K562 (cell line): ENCODE measurements at regions not wholly inside any gene's neighbourhood (a gene's known extent, or its start where the extent isn't known, plus 50 kb on each side); places are given as distances from the start of the nearest gene placed in this dataset.

Experiments used
- ATAC-seq: fragments of 200-7000 bp; cut with Tn5 transposase; 3 replicates; pipeline ENCODE4 v1.9.1; 2020; ENCODE audit warnings: moderate library complexity
- BruUV-seq: library from RNA; stranded (reverse); fragments of 400-500 nt; replicated peaks from 2 replicates; lab custom pipeline; 2021; lab: Mats Ljungman, UMichigan
- CTCF ChIA-PET: fragments of 300-600 bp; formaldehyde crosslinking; extraction: SDS; loops from one replicate; lab custom pipeline; 2021; ENCODE audit warnings: low intra/inter-chr PET ratio; lab: Yijun Ruan, JAX
- POLR2A ChIA-PET: fragments of 300-600, 350-650 bp; sonication (Branson Sonifier 250); formaldehyde crosslinking; extraction: SDS; loops from one replicate; lab custom pipeline; 2021; ENCODE audit warnings: antibody characterized with exemption, inconsistent platforms; lab: Yijun Ruan, JAX
- DNase-seq, 4 experiments: peaks; one replicate each; pipeline versions ENCODE4 v3.0.0 to v3.0.0-alpha.2; 2011 to 2018; ENCODE audit warnings: low spot score in 3 of 4, mixed read lengths in 3 of 4; ENCODE audit errors: extremely low read depth in 1 of 4
- FAIRE-seq: peaks from 2 replicates; lab custom pipeline; 2011; peaks lifted over from hg19 to GRCh38; lab: Jason Lieb, UNC
- H2AFZ ChIP-seq: 2 replicates; pipeline ENCODE4 v1.6.0; 2011; ENCODE audit warnings: low read depth, low read length, control low read depth, inconsistent platforms
- H3K27ac ChIP-seq: fragments of 200-600 bp; 3 replicates; pipeline ENCODE4 v1.8.0; 2011; ENCODE audit warnings: low read depth, mild to moderate bottlenecking, control low read depth, inconsistent platforms, low read length, moderate library complexity, mixed read lengths; ENCODE audit errors: extremely low read depth
- H3K27me3 ChIP-seq, 2 experiments: fragments of 300-600 bp in 1 of 2; 2 replicates in 1 of 2; 3 replicates in 1 of 2; pipeline versions ENCODE4 v1.6.0 to v1.8.0; 2011; ENCODE audit warnings: inconsistent platforms in 2 of 2, low read length in 2 of 2, mild to moderate bottlenecking in 1 of 2, mixed read lengths in 1 of 2, moderate library complexity in 1 of 2; ENCODE audit not compliant: control insufficient read depth in 2 of 2, insufficient read depth in 2 of 2
- H3K36me3 ChIP-seq: fragments of 300-600 bp; 3 replicates; pipeline ENCODE4 v1.8.0; 2011; ENCODE audit warnings: mild to moderate bottlenecking, low read length, inconsistent platforms; ENCODE audit not compliant: control insufficient read depth, insufficient read depth
- H3K4me1 ChIP-seq, 2 experiments: fragments of 200-600 bp in 1 of 2; replicated peaks in 1 of 2; 2 replicates in 1 of 2; 3 replicates in 1 of 2; pipeline versions ENCODE4 v1.5.1 to v1.8.0; 2011; ENCODE audit warnings: inconsistent platforms in 2 of 2, low read length in 2 of 2, mild to moderate bottlenecking in 1 of 2, mixed read lengths in 1 of 2, moderate library complexity in 1 of 2; ENCODE audit not compliant: control insufficient read depth in 2 of 2, insufficient read depth in 2 of 2
- H3K4me2 ChIP-seq: 2 replicates; pipeline ENCODE4 v1.6.1; 2011; ENCODE audit warnings: low read length, control low read depth, inconsistent platforms, mixed read lengths; ENCODE audit not compliant: insufficient read depth
- H3K4me3 ChIP-seq: fragments of 200-600 bp; sonication (generic), shearing (Covaris generic); 2 replicates; pipeline ENCODE4 v1.5.1; 2016; ENCODE audit warnings: control low read depth, inconsistent platforms
- H3K79me2 ChIP-seq: fragments of 200-600 bp; 3 replicates; pipeline ENCODE4 v1.8.0; 2011; ENCODE audit warnings: low read length, inconsistent platforms; ENCODE audit not compliant: control insufficient read depth, insufficient read depth
- H3K9ac ChIP-seq, 2 experiments: 2 replicates each; pipeline versions ENCODE4 v1.6.0 to v1.6.1; 2011; ENCODE audit warnings: low read depth in 2 of 2, low read length in 2 of 2, control low read depth in 1 of 2, inconsistent platforms in 1 of 2, mild to moderate bottlenecking in 1 of 2, mixed read lengths in 1 of 2; ENCODE audit not compliant: insufficient read depth in 1 of 2
- H3K9me1 ChIP-seq: one replicate; pipeline ENCODE4 v1.6.0; 2011; ENCODE audit warnings: inconsistent platforms, mild to moderate bottlenecking, low read length, moderate library complexity; ENCODE audit not compliant: control insufficient read depth, insufficient read depth
- H3K9me3 ChIP-seq: replicated peaks from 2 replicates; pipeline ENCODE4 v1.5.1; 2011; ENCODE audit warnings: low read depth, low read length, inconsistent platforms; ENCODE audit not compliant: control insufficient read depth, insufficient read depth
- H4K20me1 ChIP-seq: replicated peaks from 2 replicates; pipeline ENCODE4 v1.6.1; 2011; ENCODE audit warnings: low read length, inconsistent platforms, mixed read lengths; ENCODE audit not compliant: control insufficient read depth, insufficient read depth
- CAMTA2 ChIP-seq: fragments of 250-450 bp; sonication (Bioruptor Pico); conservative IDR thresholded peaks from 2 replicates; pipeline ENCODE4 v1.5.1; 2022
- DACH1 ChIP-seq: fragments of 450-650 bp; IDR thresholded peaks from 2 replicates; pipeline ENCODE4 v1.6.1; 2018; ENCODE audit not compliant: partially characterized antibody
- FOSL1 ChIP-seq: fragments of 200-800 bp; sonication (Bioruptor generic); conservative IDR thresholded peaks from 2 replicates; pipeline ENCODE4 v1.6.1; 2016; ENCODE audit warnings: missing genetic modification characterization, missing compliant biosample characterization
- GMEB1 ChIP-seq: fragments of 250-450 bp; sonication (Bioruptor Pico); IDR thresholded peaks from 2 replicates; pipeline ENCODE4 v1.4.0; 2020; ENCODE audit warnings: mild to moderate bottlenecking
- MAFK ChIP-seq: IDR thresholded peaks from 2 replicates; pipeline ENCODE4 v1.6.1; 2011; ENCODE audit warnings: low read length, improper control_type of control experiment
- MAX ChIP-seq: sonication (generic); formaldehyde crosslinking; IDR thresholded peaks from 2 replicates; pipeline ENCODE4 v1.9.0; 2022; ENCODE audit warnings: mild to moderate bottlenecking, missing genetic modification reagents
- MECOM ChIP-seq: fragments of 250-450 bp; sonication (Bioruptor Pico); IDR thresholded peaks from 2 replicates; pipeline ENCODE4 v1.8.0; 2022; ENCODE audit warnings: inconsistent platforms
- MYNN ChIP-seq, 2 experiments: sonication (generic); formaldehyde crosslinking in 1 of 2; IDR thresholded peaks; 2 replicates each; pipeline versions ENCODE4 v1.5.0 to v1.6.1; 2016 to 2020; ENCODE audit warnings: antibody characterized with exemption in 1 of 2, missing genetic modification reagents in 1 of 2
- NCOA2 ChIP-seq, 2 experiments: fragments of 450-650 bp; IDR thresholded peaks; 2 replicates each; pipeline ENCODE4 v1.6.1; 2018; ENCODE audit warnings: mild to moderate bottlenecking in 2 of 2, moderate library complexity in 1 of 2; ENCODE audit not compliant: partially characterized antibody in 2 of 2
- NR2F6 ChIP-seq: fragments of 450-650 bp; formaldehyde crosslinking; IDR thresholded peaks from 2 replicates; pipeline ENCODE4 v1.4.0; 2020; ENCODE audit warnings: mild to moderate bottlenecking
- POLR2A ChIP-seq: fragments of 450-650 bp; conservative IDR thresholded peaks from 2 replicates; pipeline ENCODE4 v1.6.1; 2016
- PURB ChIP-seq: sonication (generic); formaldehyde crosslinking; IDR thresholded peaks from 2 replicates; pipeline ENCODE4 v1.9.0; 2021; ENCODE audit warnings: low read depth, mild to moderate bottlenecking, missing genetic modification reagents
- SMARCB1 ChIP-seq: IDR thresholded peaks from 2 replicates; pipeline ENCODE4 v1.6.1; 2011; ENCODE audit warnings: improper control_type of control experiment, low read depth; ENCODE audit not compliant: insufficient read length
- ZKSCAN3 ChIP-seq: fragments of 250-450 bp; sonication (Bioruptor Pico); IDR thresholded peaks from 2 replicates; pipeline ENCODE4 v1.4.0; 2020
- ZNF311 ChIP-seq: fragments of 250-450 bp; sonication (Bioruptor Pico); IDR thresholded peaks from 2 replicates; pipeline ENCODE4 v1.4.0; 2020; ENCODE audit warnings: mild to moderate bottlenecking, moderate library complexity
- whole genome bisulfite sequencing: fragments of 100-300 bp; shearing (Covaris generic); methylation state at CpG from one replicate; pipeline ENCODE4 v1.1.6; 2016; ENCODE audit warnings: low coverage, mixed read lengths; ENCODE audit not compliant: insufficient coverage; ENCODE audit errors: missing lambda C conversion rate; 5-methylcytosine and 5-hydroxymethylcytosine counted together
- in situ Hi-C: fragments of 300-500 bp; cut with MboI; formaldehyde crosslinking; loops from 4 replicates; pipeline ENCODE4 v1.15.0; 2018; ENCODE audit warnings: inconsistent platforms, mixed read lengths
- intact Hi-C: fragments of 100-400 bp; cut with micrococcal nuclease; formaldehyde crosslinking; loops from 2 replicates; pipeline ENCODE4 v1.14.2; 2022

GRCh38 chr5:60243713-60244112 lies 350.2 kb upstream of the PDE4D start:
- intact Hi-C loops: no loop called here
- H4K20me1 ChIP-seq: no peaks in the 10 kb centered on the region
- no peak overlapping the region for H3K27ac ChIP-seq
- FAIRE-seq (no peak), ATAC-seq (no peak), DNase-seq (no peak)
- POLR2A ChIA-PET: no interaction called here
- H3K9ac ChIP-seq: no peak overlapping the region
- H3K9me3 ChIP-seq: no peaks in the 10 kb centered on the region
- H3K4me1 ChIP-seq: no peaks in the 10 kb centered on the region
- H3K4me2 ChIP-seq: no peak overlapping the region
- no TSS peak for BruUV-seq
- H3K79me2 ChIP-seq: no peaks in the 10 kb centered on the region
- no peaks in the 10 kb centered on the region for H3K36me3 ChIP-seq
- no peaks in the 10 kb centered on the region for H3K27me3 ChIP-seq
- no peak overlapping the region for H3K4me3 ChIP-seq
- TF ChIP-seq SMARCB1 (no peak), FOSL1 (tag) (no peak), CAMTA2 (CRISPR knock-in tag) (no peak), MECOM (CRISPR knock-in tag) (no peak), POLR2A (no peak), DACH1 (no peak), NCOA2 (IDR thresholded peaks at IDR 0.05; ENCODE audit: partially characterized antibody in 2 of 2) (no peak), GMEB1 (CRISPR knock-in tag) (no peak), MAX (CRISPR knock-in tag) (no peak), NR2F6 (no peak), MYNN (IDR thresholded peaks at IDR 0.05) (no peak), MYNN (CRISPR knock-in tag; IDR thresholded peaks at IDR 0.05) (no peak), PURB (CRISPR knock-in tag) (no peak), ZNF311 (CRISPR knock-in tag) (no peak), ZKSCAN3 (no peak), MAFK (no peak)
- TF ChIP-seq, all 486 proteins: peak for 0
- CTCF ChIA-PET: no interaction called here
- Histone ChIP-seq H3K9me1 (no peaks in the 10 kb centered on the region), H2AFZ (no peak overlapping the region)
- in situ Hi-C loops: no loop called here
- WGBS: 0% methylated on average over 1 of the region's 1 CpG
